CD1c-positive myeloid dendritic cell (primary cell): ENCODE measurements at regions not wholly inside any gene's neighbourhood (a gene's known extent, or its start where the extent isn't known, plus 50 kb on each side); places are given as distances from the start of the nearest gene placed in this dataset.
"Not testable (repeated sequence)": the region's sequence is repeated elsewhere in the genome, so short reads cannot be mapped to it uniquely, and the experiment has no call there.

Experiments
- DNase-seq: peaks from one replicate; pipeline ENCODE4 v3.0.0-alpha.2; 2016; ENCODE audit errors: extremely low spot score

DNA sequence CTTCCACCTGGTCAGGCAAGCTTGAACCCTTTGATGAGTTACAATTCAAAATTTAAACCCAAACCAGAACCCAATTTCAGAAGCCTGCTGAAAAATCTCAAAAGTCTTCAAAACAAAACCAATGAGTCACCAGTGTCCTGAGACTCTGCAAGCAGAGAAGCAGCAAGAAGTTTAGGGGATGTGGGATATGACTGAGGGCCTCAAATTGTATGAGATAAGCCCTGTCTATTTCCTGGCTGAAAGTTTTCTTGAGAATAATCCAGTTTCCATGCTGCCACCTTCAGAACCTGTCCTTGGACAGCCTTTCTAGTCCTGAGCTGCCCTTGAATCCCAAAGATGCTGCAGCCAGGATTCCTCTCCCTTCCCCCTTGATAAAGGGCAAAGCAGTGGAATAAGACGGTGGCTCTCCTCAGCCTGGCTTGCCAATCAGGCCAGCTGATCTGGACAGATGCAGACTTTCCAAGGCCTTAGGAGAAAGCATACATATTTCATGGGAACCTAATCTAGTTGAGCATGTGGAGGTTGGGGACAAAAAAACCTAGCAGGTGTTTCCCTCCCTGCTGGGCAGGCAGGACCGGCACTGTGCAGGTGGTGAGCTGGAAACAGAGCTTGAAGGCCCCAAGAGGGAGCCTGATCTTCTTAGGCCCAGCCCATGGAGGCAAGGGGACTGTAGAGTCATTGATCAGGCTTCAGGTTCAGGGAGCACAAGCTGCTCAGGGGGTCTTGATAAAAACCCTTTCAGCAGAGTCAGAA is 278.0 kb upstream of the MGAT5 start:
- DNase-seq: no peak

- DNase-seq: no peak
Measured at GRCh38 chr2:133976659-133977058, 277.2 kb upstream of the MGAT5 start.

GRCh38 chr2:133977405-133977804 is 276.5 kb upstream of the MGAT5 start:
- no peak for DNase-seq

DNA sequence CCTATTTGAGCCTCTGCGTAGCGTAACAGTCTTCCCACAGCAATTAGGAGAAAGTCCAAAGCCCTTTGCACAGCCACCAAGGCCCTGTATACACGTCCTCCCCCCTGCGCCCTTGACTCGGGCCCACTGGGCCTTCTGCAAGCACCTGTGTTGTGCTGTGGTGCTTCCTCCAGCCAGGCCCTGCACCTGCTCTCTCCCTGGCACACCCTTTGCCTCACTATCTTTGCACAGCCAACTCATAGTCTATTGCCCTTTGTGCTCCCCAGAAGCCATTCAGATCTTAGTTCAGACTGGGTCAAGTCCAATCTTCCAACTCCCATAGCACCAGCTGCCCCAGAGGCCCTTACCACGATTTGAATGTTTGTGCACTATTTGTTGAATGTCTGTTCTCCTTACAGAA is 271.6 kb upstream of the MGAT5 start:
- no peak for DNase-seq

DNA sequence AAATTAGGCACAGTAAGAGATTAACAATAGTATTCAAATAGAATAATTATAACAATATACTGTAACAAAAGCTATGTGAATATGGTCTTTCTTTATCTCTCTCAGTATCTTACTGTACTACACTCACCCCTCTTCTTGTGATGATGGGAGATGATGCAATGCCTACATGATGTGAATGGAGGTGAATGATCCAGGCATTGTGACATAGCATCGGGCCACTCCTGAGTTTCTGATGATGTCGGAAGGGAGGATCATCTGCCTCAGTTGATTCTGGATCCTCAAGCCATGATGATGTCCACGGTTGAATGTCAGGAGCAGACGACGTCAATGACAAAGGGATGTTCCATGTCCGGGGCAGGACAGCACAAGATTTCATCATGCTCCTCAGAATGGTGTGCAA is 268.3 kb upstream of the MGAT5 start:
- no peak for DNase-seq

DNA sequence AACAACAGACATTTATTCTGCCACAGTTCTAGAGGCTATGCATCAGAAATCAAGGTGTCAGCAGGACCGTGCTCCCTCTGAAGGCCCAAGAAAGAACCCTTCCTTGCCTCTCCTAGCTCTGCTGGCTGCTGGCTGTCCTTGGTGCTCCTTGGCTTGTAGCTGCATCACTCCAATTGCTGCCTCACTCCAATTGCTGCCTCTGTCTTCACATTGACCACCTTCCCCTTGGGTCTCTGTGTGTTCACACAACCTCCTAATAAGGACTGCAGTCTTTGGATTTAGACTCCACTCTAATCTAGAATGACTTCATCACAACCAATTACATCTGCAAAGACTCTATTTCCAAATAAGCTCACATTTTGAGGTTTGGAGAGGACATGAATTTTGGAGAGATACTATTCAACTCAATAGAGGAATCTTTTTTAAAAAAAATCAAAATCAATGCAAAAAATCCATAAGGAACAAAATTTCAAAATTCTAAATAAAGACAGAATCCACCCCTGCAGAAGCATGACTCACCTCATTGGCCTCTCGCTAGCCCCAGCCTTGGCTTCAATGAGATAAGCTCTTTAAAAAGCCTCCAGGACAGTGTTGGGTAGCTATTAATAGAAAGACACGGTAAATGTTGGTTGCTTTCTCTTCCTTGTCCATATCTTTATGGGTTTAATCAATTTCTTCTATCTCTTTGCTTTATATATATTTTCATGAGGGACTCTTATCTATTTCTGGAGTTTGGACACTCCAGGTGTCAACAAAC is 267.6 kb upstream of the MGAT5 start:
- no peak for DNase-seq

GRCh38 chr2:133986881-133987795 is 266.7 kb upstream of the MGAT5 start:
- DNase-seq: no peak

GRCh38 chr2:133988316-133988891 is 265.5 kb upstream of the MGAT5 start:
- DNase-seq: no peak

GRCh38 chr2:133991606-133992168 is 262.2 kb upstream of the MGAT5 start:
- DNase-seq: no peak

DNA sequence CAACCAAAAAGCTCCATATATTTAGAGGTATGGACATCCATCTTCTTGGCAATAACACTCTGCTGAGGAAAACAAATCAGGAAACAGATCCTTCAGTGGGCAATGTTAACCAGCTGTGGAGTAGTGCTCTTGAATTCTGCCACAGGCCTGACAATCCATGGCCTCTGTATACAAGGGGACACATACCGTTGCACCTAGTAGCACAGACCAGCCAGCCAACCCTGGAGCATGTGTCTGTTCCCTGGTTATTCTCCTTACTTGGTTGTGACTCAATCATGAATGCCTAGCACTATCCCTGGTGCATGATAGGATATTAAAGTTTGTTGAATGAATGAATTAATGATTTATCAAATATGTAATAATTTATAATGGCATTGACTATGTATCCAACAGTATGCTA is 261.4 kb upstream of the MGAT5 start:
- DNase-seq: no peak

DNA sequence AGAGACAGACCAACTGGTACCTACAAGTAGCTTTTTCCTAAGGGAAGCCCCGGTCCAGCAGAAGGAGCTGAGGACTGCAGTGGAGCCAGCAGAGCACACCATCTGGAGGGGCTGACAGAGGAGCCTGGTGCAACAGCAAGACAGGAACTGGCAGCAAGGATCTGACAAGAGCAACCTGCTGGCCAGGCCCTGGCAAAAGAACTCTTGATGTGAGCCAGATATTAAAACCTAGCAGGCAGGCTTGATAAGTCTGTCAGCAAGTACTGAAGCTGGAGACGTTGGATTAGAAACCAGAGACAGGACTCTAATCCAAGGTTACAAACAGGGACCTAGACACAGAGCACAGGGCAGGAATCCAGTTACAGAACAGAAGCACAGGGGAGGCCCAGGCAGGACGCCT is 260.7 kb upstream of the MGAT5 start:
- no peak for DNase-seq

GRCh38 chr2:133998726-133999125 is 255.1 kb upstream of the MGAT5 start:
- not testable (repeated sequence) for DNase-seq

- no peak for DNase-seq
Measured at GRCh38 chr2:134002391-134002790, 251.5 kb upstream of the MGAT5 start.

- no peak for DNase-seq
Measured at GRCh38 chr2:134002921-134003320, 251.0 kb upstream of the MGAT5 start.

- DNase-seq: no peak
Measured at GRCh38 chr2:134004467-134004866, 249.4 kb upstream of the MGAT5 start.

- no peak for DNase-seq
Measured at GRCh38 chr2:134008837-134009236, 245.0 kb upstream of the MGAT5 start.

DNA sequence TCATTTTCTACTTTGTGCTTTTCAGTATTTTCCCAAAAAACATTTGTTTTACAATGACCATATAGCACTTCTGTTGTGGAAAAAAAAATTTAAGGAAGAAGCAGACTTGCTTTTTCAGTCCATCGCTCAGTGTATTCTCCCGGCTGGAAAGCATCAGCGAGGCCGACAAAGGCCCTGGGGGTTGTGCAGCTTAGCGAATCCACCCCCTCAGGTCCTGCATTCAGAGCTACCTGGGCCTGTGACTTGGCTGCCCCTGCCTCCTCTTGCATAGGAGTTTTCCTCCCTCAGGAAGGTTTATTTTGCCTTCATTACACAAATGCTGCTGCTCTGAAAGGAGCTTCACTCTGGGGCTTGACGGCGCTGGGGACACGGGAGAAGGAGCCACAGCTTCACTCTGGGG is 244.4 kb upstream of the MGAT5 start:
- no peak for DNase-seq

GRCh38 chr2:134009906-134010305 is 244.0 kb upstream of the MGAT5 start:
- not testable (repeated sequence) for DNase-seq

- no peak for DNase-seq
Measured at GRCh38 chr2:134011936-134012586, 241.8 kb upstream of the MGAT5 start.

DNA sequence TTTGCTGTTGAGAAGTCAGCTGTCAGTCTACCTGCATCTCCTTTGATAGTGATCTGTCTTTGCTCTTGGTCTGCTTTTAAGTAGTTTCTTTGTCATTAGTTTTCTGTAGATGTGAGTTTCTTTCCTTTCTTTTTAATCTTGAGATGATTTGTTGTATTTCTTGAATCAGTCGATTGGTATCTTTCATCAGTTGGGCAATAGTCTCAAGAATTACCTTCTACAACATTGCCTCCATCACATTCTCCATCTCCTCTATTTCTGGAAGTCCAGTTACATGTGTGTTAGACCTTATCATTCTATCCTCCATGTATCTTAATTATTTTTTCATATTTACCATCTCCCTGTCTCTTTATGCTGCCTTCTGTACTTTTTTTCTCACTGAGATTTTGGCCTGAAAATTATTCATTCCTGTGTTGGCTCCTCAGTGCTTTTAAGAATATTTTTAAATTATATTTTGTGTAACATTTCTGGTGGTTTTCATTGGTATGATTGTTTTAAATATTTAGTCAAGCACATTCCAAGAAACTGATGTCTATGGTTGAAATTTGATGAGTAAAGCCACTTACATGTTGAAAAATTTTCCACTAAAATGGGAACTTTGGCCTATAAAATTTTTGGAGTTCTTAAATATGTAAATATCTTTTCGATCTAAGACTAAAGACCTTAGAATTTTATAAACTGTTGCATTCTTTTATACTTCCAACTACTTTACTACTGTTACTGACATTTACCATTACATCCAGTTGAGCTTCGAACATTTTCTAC is 239.5 kb upstream of the MGAT5 start:
- no peak for DNase-seq
